ENCODE measurements at regions not wholly inside any gene's neighbourhood (a gene's known extent, or its start where the extent isn't known, plus 50 kb on each side); places are given as distances from the start of the nearest gene placed in this dataset.

GRCh38 chr13:55606045-55606665 is 1534.6 kb upstream of the PRR20A start:
- ChIA-PET POLR2A (interaction anchor here (0.5 kb wide), 1 partner anchor 102 kb away, joined by 5 read pairs; no protein-coding TSS in a partner anchor), CTCF (no interaction called here)
- Mint-ChIP-seq H3K27me3 (ENCODE audit: low read depth) (no peaks in the 10 kb centered on the region), H3K4me1 (no peaks in the 10 kb centered on the region), H3K9me3 (peaks cover 9% of the 10 kb centered on the region), H3K27ac (no peak overlapping the region), H3K36me3 (peaks cover 10% of the 10 kb centered on the region; the same call in 1 of the 2 replicates), H3K4me3 (no peak overlapping the region)
- no peak for TF ChIP-seq IRF2 (CRISPR knock-in tag; IDR thresholded peaks at IDR 0.05; ENCODE audit: borderline replicate concordance, low read depth)
- no peak for TF ChIP-seq SMAD4 (CRISPR knock-in tag; IDR thresholded peaks at IDR 0.05)
- no peak for TF ChIP-seq E2F1 (CRISPR knock-in tag; IDR thresholded peaks at IDR 0.05)
- no peak for TF ChIP-seq CTCF (IDR thresholded peaks at IDR 0.05)
- TF ChIP-seq ZNF263 (CRISPR knock-in tag; IDR thresholded peaks at IDR 0.05; ENCODE audit: low read depth), result no peak
- TF ChIP-seq ZNF138 (CRISPR knock-in tag; conservative IDR thresholded peaks at IDR 0.05), result no peak
- TF ChIP-seq TEAD4 (CRISPR knock-in tag; IDR thresholded peaks at IDR 0.05), result no peak
- no peak for TF ChIP-seq ZNF512 (CRISPR knock-in tag; IDR thresholded peaks at IDR 0.05; ENCODE audit: borderline replicate concordance)
- TF ChIP-seq, protein P1, sequence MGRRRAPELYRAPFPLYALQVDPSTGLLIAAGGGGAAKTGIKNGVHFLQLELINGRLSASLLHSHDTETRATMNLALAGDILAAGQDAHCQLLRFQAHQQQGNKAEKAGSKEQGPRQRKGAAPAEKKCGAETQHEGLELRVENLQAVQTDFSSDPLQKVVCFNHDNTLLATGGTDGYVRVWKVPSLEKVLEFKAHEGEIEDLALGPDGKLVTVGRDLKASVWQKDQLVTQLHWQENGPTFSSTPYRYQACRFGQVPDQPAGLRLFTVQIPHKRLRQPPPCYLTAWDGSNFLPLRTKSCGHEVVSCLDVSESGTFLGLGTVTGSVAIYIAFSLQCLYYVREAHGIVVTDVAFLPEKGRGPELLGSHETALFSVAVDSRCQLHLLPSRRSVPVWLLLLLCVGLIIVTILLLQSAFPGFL (CRISPR knock-in tag; IDR thresholded peaks at IDR 0.05; ENCODE audit: borderline replicate concordance), result no peak
- no peak for TF ChIP-seq STAT6 (CRISPR knock-in tag; conservative IDR thresholded peaks at IDR 0.05; ENCODE audit: low read depth)
- ATAC-seq (peak; percentile 65), DNase-seq (ENCODE audit: low spot score) (no peak)

GRCh38 chr13:55613429-55614187 is 1527.1 kb upstream of the PRR20A start:
- Mint-ChIP-seq H3K27me3 (ENCODE audit: low read depth) (no peaks in the 10 kb centered on the region), H3K4me3 (no peak overlapping the region), H3K27ac (no peak overlapping the region; the same call in 1 of the 2 replicates), H3K4me1 (0 out of 2 replicates have a peak, but pooled peaks cover 4% of the 10 kb centered on the region), H3K36me3 (no peaks in the 10 kb centered on the region), H3K9me3 (no peaks in the 10 kb centered on the region)
- CTCF ChIA-PET, result no interaction called here
- ATAC-seq (no peak), DNase-seq (ENCODE audit: low spot score) (no peak)
- POLR2A ChIA-PET, result no interaction called here
- TF ChIP-seq NFE2L1 (CRISPR knock-in tag; IDR thresholded peaks at IDR 0.05) (no peak), RELA (CRISPR knock-in tag; IDR thresholded peaks at IDR 0.05; ENCODE audit: borderline replicate concordance) (no peak), MXD4 (CRISPR knock-in tag; IDR thresholded peaks at IDR 0.05; ENCODE audit: borderline replicate concordance) (no peak), SP1 (CRISPR knock-in tag; conservative IDR thresholded peaks at IDR 0.05) (no peak)
- TF ChIP-seq, protein P2, sequence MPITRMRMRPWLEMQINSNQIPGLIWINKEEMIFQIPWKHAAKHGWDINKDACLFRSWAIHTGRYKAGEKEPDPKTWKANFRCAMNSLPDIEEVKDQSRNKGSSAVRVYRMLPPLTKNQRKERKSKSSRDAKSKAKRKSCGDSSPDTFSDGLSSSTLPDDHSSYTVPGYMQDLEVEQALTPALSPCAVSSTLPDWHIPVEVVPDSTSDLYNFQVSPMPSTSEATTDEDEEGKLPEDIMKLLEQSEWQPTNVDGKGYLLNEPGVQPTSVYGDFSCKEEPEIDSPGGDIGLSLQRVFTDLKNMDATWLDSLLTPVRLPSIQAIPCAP (CRISPR knock-in tag; IDR thresholded peaks at IDR 0.05), result no peak
